AML-193 (cell line): ENCODE measurements at regions not wholly inside any gene's neighbourhood (a gene's known extent, or its start where the extent isn't known, plus 50 kb on each side); places are given as distances from the start of the nearest gene placed in this dataset.
A peak's percentile ranks its signal among the peaks of the same experiment; 100 is the strongest.
"Not testable (repeated sequence)": the region's sequence is repeated elsewhere in the genome, so short reads cannot be mapped to it uniquely, and the experiment has no call there.

Experiments used
- DNase-seq, 2 experiments: peaks; one replicate each; lab custom pipeline; 2025; lab: John Stamatoyannopoulos, UW

DNA sequence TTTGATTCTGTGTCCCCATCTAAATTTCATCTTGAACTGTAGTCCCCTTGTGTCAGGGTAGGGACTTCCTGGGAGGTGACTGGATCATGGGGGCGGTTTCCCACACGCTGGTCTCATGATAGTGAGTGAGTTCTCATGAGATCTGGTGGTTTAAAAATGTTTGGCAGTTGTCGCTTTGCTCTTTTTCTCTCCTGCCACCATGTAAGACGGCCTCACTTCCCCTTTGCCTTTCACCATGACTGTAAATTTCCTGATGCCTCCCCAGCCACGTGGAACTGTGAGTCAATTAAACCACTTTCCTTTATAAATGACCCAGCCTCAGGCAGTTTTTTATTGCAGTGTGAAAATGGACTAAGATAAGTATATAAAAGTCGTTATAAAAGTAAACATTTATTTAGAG is 80.5 kb upstream of the SGK1 start:
- peak; percentile 23 to 30 for DNase-seq

DNA sequence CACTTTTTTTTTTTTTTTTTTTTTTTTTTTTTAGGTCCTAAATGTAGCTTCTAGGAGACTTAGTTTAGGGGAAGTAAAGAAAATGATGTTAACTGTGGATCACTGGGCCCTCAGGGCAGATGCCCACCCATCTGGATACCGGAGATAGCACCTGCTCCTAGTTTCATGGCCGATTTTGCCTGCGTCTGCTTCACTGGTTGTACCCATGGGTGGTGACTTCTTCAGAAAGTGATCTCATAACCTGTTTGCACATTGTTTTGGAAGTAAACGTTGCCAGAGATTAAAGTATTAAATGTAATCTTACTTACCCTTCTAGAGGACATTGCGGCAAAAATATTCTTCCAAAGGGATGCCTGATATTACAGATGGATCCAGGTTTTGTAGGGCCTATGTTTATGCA is 79.8 kb upstream of the SGK1 start:
- no peak for DNase-seq

DNA sequence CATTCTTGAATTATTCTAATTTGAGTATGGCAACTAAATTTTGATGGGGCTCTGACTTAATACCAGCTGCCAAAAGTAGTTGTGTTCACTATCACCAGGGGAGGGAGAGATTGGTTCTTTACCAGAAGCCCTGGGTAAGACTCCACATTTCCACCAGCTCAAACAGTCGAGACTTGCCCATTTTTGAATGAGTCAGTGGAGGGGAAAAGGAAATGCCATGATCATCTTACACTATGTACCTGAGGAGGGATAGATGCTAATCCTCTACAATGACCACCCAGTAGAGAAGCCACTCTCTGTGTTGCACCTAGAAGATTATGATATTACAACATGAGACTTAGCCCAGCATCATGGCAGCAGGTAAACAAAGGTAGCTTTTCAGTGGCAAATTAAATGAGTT is 77.0 kb upstream of the SGK1 start:
- no peak for DNase-seq

DNA sequence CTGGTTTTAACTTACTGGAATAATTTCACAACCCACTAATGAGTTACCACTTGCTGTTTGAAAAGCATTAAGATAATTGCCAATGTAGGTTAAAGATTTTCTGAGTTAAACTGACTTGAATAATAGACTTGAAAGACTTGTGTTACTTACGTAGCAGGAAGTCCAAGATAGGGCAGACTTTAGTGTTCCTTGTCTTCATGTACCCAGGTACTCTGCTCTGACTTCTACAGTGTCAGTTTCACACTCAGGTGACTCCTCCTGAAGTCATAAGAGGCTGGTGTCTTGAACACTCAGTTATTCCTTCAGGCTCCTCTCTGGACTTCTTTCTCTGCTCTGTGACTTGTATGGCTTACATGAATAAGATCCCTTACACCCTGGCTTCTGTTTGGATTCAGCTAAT is 76.3 kb upstream of the SGK1 start:
- DNase-seq: no peak

DNA sequence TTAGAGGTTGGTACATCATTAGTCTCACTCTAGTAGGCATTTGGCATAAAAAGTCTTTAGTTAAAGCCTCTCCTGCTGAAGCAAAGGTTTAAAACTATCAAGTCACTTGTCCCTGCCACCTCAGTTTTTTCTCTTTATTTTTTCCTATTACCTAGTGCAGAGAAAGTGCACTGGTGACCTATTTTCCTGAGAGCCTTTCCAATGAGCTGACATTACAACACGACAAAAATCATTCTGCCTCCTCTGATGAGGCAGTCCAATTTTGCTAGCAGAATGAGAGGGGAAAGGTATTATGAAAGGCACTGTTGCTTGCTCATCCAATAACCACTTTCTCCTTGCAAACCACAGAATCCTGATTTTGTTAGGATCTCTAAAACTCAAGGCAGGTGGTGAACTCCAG is 73.3 kb upstream of the SGK1 start:
- DNase-seq: no peak

DNA sequence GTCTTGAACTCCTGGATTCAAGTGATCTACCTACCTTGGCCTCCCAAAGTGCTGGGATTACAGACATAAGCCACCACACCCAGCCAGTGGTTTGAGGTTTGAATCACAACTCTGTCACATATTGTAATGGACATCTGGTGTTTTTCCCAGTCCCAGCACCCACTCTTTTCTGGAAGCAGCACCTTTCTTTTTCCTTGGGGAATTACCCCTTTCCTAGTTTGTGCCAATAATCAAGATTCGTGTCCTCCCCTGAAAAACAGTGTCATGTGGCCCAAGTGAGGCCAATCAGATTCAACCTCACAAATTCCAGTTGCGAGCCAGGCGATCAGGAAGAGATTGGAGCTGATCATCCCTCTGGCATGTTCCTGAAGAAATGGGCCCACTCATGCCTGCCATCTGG is 71.7 kb upstream of the SGK1 start:
- DNase-seq: no peak

DNA sequence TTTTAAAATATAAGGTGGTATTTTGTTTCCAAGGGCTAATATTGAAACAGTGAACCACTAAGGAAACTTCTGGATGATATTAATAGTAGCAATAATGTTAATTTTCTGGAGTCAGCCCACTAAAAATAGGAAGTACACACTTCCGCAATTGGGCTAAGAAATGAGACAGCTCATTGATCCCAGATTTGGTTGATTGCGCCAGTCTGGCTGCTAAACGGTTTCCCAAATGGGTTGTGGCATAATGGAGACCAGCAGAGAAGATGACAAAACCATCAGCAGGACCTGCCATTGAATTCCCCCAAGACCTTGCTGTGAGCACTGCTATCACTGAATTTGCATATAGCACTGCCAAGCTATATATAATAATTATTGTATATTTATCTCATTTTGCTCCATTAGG is 71.2 kb upstream of the SGK1 start:
- peak; percentile 78 to 81 for DNase-seq

DNA sequence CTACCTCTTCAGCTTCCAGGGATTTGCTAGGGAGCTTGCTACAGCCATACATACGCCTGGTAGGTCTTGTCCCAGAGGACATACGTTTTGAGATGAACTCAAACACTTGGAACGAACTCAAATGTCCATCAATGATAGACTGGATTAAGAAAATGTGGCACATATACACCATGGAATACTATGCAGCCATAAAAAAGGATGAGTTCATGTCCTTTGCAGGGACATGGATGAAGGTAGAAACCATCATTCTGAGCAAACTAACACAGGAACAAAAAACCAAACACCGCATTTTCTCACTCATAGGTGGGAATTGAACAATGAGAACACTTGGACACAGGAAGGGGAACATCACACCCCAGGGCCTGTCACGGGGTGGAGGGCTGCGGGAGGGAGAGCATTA is 68.6 kb upstream of the SGK1 start:
- DNase-seq: not testable (repeated sequence)

DNA sequence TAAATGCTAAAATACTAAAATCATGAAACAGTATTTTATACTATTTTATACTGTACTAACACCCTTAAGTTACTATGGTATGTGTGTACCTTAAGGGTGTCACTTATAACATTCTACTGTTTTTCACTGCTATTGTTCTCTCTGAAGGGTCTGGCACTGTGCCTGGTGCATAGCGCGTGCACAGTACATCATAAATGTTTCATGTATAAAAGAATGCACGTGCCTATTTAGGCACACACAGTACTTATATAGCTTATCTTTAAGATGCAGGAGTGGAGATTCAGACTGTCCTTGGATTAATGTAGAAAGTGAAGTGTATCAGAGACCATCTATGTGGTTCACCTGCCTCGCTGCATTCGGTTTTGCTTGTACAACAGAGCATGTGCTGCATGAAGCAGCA is 64.0 kb upstream of the SGK1 start:
- DNase-seq: no peak

DNA sequence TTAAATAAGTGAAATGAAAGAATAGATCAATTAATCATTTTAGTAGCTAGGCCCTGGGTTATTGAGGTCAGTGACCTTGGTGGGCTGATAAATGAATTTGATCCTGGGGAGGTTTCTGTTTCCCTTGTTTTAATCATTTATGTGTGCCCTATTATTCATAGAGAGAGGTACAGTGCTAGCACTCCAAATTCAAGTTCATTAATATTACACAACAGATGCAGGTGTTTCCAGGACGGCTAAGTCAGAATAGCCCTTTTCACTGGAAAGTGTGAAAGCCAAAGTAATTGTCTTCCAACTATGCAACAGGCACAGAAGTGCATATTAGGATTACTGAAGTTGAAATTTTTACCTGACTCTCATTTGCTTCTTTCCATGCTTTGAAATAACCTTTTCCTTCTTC is 61.7 kb upstream of the SGK1 start:
- DNase-seq: no peak

DNA sequence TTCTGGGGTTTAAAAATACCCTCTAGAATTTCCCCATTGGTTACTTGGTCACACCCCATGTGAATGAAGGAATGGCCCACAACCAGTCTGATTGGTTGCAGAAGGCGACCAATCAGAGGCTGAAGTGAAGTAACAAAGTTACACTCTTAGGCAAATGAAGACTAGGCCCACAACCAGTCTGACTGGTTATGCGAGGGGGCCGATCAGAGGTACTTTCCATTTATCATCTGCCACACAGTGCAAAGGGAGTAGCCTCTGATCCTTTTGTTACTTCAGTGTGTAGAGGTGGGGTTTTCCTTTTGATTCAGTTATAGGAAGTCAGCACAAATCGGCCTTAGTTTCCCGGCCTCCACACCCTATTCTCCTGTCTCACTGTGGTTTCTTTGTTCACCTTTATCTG is 61.2 kb upstream of the SGK1 start:
- DNase-seq: no peak

DNA sequence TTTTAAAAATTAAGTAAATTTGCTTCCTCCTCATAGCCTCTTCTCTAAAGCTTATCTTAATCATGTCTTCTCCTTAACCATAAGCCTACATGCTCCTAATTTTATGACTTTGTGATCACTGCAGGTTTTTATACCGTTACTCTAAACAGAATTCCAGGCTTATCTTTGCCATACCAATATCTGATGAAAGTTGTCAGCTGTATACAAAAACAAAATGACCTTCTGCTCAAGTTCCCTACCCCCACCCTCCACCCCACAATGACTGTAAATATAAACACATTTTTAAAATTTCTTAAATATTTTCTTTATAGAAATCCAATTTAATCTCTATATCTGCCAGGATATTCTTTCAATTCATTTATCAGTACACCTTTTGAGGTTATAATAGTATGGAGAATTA is 60.5 kb upstream of the SGK1 start:
- no peak for DNase-seq

DNA sequence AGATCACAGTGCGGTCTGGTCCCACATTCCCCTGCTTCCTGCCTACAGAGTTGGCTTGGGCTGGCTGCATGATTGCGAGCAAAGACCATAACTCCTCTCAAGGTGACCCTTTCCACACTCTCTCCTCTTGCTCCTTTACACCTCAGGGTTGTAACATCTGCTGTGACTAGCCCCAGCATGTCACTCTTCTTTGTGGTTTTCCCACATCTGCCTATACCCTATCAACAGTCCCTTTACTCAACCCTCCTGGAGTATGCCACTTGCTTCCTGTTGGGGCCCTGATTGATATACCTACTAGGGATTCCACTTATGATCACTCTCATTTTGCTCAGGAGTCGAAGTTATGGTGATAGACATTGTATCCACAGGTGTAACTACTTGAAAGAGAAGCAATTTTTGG is 58.9 kb upstream of the SGK1 start:
- DNase-seq: no peak

DNA sequence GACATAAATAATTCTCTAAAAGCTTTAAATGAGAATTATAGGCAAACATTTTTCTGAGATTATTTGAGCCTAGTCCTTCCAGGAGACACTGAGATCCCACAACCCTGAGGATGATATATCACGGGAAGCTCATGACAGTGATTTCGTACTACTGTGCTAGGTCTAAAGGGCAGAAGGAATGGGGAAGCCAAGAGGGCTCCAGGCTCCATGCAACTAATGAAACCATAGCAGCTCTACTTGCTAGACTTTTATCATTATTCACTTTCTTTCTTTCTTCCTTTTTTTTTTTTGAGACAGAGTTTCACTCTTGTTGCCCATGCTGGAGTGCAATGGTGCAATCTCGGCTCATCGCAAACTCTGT is 57.3 kb upstream of the SGK1 start:
- no peak for DNase-seq

DNA sequence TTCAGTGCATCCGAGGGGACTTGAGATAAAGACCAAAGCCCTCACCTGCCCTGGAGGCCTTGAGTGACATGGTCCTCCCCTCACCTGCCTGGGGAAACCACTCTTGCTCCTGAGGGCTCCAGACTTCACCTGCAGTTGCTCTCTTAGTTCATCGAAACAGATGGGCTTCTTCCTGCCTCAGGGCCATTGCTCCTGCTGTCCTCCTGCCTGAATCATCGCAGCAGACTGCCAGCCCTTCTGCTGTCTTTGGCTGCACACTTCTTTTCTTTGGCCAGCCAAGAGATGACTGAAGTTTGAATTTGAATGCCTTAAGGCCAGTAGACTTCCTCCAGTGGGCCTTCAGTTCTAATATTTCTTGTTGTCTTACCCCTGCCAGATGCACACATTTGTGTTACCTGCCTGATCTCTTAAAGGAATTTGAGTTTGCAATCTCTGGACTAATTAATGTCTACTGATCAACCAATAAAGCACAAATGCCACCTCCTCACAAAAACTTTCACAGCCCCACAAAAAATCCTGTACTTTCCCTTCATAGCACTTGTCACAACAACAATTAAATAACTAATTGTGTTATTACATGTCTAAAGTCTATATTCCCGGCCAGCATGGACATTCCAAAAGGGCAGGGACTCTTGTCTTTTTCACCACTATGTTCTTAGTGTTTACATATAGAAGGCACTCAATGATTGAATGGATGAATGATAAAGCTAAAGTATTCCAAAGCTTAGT is 56.7 kb upstream of the SGK1 start:
- no peak for DNase-seq

DNA sequence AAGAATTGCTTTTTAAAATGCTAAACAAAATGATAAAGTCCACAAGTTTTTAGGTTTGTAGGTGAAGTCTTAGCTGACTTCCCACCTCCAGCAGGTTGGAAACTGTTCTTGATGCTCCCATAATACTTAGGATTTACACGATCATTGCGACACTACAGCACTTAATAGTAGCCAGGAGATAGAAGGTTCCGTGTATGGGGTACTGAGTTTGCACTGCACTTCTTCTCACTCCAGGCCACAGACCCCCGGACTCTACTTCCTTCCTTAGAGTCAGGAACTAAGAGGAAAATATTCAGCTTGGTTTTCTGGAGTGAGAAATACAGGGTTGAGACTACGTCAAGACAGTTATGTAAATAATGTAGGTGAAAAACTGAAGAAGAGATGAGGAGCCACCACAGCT is 56.1 kb upstream of the SGK1 start:
- no peak for DNase-seq

DNA sequence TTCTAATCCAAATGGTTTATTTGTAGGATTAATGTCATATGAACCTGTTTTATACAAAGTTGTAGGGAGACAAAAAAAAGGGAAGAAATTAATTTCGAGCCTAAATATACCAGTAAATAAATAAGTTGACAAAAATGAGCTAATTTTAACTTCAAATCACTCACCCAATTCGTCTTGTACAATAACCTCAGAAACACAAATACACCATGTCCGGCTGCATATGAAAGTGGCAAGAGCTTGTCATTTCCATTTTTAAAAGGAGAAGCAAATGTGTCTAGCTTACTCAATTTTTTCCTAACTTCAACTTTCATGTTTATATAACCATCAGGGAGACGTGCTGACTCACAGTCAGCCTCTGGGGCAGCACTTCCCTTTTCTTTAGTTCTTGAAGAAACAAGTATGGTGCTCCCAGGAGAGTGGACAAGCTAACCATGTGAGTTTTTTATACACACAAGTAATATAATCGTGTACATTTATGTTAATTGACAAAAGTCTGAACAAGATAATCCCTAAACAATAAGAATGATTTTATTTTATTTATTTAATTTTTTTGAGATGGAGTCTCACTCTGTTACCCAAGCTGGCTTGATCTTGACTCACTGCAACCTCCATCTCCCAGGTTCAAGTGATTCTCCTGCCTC is 55.5 kb upstream of the SGK1 start:
- DNase-seq: peak; percentile 99

DNA sequence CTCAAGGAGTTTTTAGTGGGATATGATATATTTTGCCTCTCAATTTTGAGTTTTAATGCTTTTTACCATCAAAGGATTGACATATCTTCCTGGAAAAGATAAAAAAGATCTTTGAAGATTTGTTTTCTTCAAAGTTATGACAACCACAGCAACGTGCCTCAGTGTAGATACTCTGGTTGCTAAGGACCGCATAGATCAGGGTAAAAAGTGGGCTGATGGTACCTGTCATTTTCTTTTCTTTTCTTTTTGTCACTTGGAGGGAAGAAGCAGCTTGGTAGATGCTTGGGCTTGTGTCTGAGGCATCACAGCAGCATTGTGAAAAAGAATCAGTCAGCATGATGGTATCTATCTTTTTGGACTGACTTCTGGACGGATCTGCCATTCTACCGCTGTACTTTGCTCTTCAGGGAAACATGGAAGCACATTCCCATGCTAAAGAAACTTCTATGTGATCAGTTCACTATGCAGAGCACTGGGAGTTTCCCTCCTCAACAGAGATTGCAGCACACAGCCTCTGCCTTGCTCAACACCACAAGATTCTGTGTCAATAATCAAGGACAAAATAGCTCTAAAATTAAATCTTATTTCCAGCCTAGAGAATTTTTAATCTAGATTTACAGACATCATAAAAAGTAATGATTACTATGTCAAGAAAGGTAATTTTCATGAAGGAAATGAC is 54.8 kb upstream of the SGK1 start:
- peak; percentile 62 to 76 for DNase-seq

DNA sequence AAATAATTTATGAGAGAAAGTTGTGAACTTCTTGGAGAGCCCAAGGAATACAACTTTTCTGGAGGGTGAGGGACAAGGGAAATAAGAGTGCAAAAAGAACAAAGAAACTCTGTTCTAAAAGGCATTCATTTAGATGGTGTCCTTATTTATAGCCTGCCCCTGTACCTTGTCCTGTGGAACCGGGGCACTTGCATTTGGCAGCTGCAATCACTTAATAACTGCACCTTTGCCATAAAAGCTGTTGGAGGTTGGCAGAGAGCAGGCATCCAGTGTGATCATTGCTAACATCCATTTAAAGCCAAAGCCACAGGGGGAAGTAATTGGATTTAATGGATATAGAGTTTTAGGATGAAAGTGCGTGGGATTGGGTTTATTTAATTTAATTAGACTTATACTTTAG is 50.8 kb upstream of the SGK1 start:
- DNase-seq: no peak
